GM21423 (cell line): ENCODE measurements at regions not wholly inside any gene's neighbourhood (a gene's known extent, or its start where the extent isn't known, plus 50 kb on each side); places are given as distances from the start of the nearest gene placed in this dataset.
"Not testable (repeated sequence)": the region's sequence is repeated elsewhere in the genome, so short reads cannot be mapped to it uniquely, and the experiment has no call there.

ENCODE experiments used
- ATAC-seq: cut with Tn5 transposase; IDR thresholded peaks from one replicate; pipeline ENCODE4 v1.9.1; 2021; ENCODE audit warnings: mild to moderate bottlenecking, moderate library complexity; ENCODE audit not compliant: unreplicated experiment

DNA sequence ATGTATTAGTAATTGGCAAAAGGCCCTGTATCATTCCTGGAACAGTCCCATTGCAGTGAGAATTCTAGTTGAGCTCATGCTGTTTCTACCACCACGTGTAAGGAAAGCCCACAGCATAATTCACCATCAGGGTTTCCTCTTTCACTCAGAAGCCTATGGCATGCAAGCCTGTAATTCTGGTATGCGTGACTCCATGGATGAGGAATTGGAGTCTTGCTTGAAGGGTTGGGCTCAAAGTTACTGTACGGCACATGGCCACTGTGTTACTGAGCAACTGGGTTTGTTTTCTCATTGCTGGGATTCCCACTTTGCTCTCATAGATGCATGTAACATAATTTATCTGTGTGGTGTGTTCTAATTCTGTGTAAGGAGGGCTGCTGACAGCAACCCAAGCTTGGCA is 132.3 kb upstream of the NR3C2 start:
- ATAC-seq = no peak

DNA sequence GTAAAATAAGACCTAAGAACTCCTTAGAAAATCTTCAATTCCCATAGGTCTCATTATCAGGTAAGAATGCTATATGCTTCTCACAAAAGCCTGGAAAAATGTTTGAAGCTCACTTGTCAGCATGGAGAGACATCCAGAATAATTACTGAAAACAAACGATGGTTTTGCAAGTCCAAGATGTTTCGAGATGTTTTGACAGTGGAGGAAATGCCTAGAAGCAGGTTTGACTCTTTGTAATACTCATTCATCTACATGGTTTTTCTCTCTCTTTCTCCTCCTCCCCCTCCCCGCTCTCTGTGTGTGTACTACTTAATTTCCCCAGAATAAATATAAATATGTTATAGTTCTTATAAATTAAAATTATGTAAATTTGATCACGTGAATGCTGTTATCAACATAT is 131.9 kb upstream of the NR3C2 start:
- ATAC-seq = no peak

DNA sequence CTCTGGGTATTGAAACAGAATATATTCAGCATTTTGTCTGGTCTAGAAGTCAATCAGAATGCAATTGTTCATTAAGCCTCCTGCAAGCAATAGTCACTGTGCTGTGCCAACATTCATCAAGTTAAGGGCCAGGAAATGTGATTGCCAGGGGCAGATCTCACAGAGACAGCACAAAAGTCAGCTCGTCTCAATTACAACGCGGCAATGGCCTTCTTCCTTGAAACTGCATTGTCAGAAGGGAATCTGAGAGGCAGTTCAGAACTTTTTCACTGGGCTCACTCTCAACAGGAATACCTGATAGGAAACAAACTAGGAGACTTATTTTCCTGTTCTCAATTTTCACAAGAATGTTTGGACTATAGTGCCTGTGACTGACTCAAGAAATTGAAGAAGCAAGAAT is 131.1 kb upstream of the NR3C2 start:
- no peak for ATAC-seq

DNA sequence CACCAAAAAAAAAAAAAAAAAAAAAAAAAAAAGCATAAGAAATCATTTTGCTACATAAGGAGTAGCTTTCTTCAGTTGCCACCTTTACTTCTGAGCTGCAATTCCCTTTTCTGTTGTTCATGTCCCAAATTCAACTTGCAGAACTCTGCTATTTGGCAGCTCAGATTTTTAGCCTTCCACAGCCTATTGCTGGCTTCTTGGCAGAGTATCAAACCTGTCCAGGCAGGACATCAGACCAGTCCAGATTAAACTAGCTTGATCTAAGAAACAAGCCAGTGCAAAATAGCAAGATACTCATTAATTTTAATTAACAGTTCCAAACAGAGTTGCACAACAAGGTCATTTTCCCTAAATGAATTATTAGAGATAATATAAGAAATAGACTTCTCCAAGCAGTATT is 123.6 kb upstream of the NR3C2 start:
- ATAC-seq = no peak

DNA sequence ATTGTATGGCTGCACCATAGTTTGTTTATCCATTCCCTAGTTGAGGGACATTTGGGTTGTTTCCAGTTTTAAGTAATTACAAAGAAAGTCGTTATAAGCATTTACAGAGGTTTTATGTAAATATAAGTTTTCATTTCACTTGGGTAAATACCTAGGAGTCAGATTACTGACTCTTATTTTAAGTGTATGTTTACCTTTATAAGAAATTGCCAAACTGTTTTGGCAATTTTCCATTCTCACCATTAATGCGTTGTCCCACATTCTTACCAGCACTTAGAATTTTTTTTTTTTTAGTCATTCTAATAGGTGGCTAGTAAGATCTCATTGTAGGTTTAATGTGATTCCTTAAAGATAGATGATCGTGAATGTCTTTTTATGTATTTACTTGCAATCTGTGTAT is 121.5 kb upstream of the NR3C2 start:
- no peak for ATAC-seq

DNA sequence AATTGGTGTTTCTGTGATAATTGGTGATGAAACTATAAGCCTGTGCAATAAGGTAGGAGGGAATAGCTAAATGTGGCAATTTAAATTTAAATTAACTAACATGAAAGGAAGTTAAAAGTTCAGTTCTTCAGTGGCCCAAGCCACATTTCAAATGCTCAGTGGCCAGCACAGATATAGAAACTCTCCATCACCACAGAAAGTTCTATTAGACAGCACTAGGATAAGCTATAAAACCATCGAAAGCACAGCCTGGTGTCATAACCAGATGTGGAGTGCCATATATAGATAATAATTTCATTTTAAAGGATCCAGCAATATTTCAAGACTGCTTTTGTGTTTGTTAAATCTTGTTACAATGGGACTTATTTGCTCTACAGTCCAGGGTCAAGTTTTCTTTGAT is 119.3 kb upstream of the NR3C2 start:
- no peak for ATAC-seq

DNA sequence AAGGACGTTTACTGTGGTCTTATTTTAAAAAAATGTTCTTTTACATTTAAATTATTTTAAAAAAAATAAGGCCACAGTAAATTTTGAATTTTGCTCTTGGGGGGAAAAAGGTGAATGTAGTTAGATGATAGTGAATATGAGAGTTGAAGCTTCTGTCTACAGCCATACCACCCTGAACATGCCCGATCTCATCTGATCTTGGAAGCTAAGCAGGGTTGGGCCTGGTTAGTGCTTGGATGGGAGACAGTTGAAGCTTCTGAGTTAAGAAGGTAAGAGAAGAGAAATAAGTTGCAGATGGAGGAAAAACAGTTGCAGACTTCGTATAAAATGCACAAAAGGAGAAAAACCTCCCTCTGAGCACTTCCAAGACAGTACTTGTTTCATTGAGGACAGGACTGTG is 115.6 kb upstream of the NR3C2 start:
- ATAC-seq = no peak

DNA sequence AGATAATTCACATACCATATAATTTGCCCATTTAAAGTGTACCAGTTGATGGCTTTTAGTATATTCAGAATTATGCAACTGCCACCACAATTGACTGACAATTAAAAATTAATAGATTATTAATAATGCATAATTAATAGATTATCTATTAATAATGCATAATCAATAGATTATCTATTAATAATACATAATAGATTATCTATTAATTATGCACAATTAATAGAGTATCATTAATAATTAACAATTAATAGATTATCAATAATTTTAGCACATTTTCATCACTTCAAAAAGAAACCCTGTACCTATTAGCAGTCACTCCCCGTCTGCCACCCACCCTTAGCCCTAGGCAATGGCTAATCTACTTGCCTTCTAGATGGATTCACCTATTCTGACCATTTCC is 108.6 kb upstream of the NR3C2 start:
- no peak for ATAC-seq

DNA sequence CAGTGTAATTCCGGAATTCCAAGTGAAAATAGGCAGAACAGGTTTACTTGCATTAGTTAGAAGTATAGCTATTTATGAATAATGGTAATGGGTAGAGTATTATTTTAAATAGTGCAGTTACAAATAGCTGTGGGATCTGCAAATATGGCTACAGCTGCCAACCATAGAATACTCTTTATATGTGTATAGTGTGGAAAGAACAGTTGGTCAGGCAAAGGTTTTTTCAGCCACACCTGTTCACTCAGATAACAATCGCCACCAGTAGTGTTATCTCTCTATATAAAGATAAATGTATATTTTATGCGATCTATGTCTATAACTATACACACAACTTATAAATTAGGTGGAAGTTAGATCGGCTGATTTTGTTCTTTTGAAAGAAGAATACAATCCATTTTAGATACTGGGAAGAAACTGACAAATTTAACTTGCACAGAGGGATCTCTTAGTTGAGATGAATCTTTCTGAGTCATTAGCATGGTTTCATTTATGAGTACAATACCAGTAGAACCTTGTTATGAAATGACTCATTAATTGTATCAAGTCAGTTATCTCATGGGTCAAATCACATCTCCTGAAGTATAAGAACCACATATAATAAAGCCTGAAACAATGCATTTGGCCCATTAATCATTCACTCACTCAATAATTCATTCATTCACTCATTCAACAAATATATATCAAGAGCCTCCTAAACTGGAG is 100.9 kb upstream of the NR3C2 start:
- no peak for ATAC-seq

DNA sequence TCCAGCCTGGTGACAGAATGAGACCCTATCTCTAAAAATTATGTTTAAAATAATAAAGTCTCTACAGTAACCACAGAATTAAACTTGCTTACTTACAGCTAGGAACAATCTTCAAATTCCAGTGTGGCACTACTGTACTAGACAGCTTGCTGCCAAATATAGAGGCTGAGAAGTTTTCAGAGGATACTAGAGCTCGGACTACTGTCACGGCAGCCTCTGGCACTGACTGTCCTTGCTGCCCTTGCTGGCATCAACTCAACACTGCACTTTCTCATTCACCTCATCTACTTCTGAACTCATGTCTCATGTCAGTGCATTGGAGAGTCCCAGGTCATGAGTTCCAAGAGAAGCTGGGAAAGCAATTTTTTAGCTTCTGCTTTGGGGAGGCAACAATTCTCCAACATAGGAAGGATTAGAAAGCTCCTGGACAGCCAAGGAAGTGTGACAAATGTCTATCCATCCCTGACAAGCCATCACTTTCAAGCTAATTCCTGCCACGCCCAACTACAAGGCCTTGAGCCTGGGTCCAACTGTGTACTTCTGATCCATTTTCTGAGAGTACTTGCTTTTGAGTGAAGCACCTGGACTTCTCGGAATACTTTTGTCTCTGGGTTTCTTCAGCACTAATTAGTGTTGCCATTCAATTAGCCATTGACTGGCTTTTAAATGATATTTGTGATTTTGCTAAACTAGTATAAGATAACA is 98.6 kb upstream of the NR3C2 start:
- ATAC-seq = no peak

DNA sequence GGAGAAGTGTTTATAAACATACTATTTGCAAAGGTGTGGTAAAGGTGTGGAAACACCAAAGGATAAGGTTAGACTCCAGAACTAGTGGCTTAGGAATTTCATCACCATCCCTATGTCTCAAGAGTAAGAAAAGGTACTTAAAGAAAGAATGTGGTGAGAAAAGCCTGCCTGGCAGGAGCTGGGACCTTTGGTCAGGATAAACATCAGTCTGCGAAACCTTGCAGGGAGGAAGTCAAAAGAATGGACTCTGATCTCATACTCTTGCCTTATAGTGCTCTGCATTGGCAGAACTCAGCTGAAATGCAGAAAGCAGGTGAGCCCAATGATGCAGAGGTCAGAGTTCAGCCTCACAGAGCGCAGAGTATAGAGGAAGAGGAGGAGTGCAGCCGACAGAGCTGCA is 97.2 kb upstream of the NR3C2 start:
- no peak for ATAC-seq

DNA sequence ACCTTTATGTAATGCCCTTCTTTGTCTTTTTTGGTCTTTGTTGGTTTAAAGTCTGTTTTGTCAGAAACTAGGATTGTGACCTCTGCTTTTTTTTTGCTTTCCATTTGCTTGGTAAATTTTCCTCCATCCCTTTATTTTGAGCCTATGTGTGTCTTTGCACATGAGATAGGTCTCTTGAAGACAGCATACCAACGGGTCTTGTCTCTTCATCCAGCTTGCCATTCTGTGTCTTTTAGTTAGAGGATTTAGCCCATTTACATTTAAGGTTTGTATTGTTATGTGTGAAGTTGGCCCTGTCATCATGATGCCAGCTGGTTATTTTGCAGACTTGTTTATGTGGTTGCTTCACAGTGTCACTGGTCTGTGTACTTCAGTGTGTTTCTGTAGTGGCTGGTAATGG is 91.6 kb upstream of the NR3C2 start:
- ATAC-seq = not testable (repeated sequence)

DNA sequence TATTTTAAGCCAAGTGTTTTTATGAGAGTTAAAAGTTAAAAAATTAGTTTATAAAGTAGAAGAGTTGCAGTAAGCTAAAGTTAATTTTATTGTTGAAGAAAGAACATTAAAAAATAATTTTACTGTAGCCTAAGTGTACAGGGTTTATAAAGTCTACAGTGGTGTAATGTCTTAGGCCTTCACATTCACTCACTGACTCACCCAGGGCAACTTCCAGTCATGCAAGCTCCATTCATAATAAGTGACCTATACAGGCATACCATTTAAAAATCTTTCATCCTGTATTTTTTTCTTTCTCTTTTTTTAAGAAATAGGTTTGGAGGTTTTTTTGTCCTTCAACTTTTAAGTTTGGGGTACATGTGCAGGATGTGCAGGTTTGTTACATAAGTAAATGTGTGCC is 87.9 kb upstream of the NR3C2 start:
- no peak for ATAC-seq

DNA sequence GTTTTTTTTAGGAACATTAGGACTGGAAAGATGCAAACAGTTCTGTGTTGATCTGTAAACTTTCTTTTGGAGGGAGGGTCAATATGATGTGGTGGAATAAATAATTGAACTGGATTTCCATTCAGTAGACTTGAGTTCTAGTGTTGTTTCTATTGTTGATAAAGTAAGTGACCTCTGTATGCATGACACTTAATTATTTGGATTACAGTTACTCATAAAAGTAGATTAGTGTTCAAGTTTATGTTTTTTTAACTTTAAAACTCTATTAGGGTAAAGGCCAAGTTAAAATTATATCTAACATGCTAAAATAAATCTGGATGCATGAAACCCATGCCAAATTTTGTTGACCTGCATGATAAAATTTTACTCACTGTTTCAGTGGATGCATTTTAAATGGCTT is 85.4 kb upstream of the NR3C2 start:
- no peak for ATAC-seq

DNA sequence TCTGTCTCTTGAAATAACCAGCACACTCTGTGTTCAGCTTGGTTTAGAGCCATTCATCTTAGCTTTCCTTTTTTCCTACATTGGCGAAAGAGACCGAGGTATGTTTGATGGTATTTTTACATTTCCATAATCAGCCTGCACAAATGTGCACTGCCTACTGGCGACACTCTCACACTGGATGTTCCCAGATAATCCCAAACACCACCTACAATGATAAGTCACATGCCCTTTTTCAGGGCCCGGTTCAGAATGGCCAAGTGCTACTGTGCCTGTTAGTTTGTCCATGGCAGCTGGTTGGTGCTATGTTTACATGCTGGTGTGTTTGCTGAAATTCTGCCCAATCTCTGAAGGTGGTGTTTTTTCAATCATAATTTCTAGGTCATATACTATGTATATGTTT is 80.8 kb upstream of the NR3C2 start:
- ATAC-seq = no peak

DNA sequence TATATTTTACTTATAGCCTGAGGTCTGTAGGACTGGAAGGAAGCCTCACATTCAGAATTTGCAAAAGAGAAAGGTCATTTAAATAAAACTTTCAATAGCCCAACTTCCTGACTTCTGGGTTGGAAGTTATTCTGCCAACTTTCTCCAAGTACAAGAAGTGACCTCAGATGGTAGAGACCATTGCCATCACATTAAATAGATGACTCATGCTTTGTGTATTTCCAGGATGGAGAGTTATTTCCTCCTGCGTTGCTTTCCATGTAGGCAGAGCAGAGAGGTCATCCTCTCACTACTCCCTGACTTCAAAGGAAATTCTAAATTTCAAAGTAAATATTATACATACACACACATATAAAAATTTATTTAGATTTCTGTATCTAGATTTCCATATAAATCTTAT is 73.0 kb upstream of the NR3C2 start:
- ATAC-seq = no peak

DNA sequence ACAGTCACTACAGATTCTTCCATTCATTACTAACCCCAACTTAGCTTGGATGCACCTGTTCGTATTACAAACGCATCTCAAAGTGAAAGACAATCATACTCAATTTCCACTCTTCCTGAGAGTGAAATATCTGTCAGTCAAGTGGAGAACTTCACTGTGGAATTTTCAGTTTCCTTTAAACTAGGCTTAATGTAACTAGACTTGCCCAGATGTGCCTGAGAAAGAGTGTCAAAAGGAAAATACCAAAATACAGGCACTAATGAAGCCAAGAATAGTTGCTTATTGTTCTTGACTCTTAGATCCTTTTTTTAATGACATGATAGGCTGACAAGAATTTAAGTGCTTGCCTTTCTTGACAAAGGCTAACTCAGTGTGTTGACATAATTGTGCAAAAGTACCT is 72.4 kb upstream of the NR3C2 start:
- no peak for ATAC-seq

DNA sequence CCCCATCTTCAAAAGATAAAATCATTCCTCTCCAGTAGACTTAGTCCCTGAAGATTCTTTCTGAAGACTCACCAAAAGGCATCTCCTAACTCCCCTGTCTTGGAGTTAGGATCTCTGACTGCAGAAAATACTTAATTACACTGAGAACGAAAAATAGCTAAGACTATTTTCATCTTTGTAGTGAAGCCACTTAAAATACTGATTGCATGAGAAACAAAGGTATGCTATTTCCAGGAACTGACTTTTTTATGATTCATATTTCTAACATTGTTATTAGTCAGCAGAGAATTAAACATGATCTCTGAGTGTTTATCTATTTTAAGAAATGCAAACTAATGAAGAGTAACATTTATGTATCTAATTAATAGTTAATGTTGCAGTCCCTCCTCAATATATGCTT is 71.8 kb upstream of the NR3C2 start:
- no peak for ATAC-seq

DNA sequence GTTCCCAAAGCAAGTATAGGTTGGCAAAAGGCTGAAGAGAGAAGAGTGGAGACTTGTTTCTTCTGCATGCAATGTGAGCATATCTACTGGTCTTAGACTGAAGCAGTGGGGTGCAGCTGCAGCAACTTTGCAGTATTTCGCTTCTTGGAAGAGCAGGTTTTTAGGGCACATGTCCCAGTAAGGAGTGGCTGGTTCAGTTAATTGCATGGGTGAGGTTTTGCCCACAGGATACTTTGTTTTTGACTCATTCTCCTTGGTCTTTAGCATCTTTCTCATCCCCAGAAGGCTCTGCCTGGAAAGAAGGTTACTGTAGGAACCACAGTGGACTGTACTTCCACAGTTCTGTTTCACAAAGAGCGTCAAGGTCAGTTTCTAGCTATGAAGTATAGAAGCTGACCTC is 68.0 kb upstream of the NR3C2 start:
- ATAC-seq = no peak

DNA sequence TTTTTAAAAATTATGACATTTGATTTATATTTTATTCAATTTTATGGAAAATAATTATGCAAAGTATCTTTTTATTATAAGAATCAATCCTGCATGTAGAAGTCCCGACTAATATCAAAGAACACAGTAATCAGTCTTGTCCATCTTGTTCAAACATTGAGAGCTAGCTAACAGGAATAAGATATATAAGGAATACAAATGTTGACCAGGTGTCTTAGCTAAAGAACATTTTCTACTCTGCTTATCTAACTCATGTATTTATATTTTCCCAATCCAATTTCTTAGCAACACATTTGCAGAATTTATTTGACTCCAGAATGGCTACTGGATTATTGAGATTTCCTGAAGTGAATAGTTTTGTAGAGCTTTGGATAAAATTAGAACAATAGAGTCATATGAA is 61.5 kb upstream of the NR3C2 start:
- no peak for ATAC-seq

DNA sequence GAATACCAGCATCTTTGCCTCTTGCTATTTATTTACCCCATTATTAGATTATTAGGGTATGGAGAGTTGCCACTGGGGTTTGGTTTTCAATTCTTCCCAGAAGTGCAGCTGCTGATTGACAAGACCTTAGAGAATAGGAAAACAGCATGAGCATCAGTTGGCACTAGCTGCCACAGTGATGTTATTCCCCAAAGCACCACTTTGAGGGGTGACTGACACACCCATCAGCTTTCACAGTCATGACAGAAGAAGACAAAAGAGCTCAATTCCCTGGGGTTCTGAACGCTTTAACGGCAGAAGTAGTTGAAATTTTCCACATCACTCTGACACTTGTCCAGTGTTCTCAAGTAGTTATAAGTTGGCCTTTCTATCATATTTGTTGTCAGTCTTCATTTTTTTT is 55.0 kb upstream of the NR3C2 start:
- no peak for ATAC-seq

DNA sequence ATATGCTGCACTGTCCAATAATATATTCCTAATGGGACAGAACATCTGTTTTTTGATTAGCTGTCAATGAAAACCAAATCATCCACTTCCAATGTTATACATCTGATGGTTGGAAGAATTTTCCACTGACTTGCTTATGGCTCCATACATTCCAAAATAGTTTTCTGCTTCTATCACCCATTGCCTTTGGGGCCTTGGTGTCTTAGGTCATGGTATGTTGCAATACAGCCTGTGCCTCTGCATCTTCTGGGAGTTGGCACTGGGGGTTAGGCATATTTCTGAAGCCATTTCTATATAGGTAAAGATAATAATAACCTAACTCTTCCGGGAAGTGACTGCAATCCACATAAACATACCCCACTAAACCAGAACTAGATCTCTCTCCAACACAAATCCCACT is 53.2 kb upstream of the NR3C2 start:
- ATAC-seq = no peak
